Pancreas (tissue), 10 donors: ENCODE measurements at regions not wholly inside any gene's neighbourhood (a gene's known extent, or its start where the extent isn't known, plus 50 kb on each side); places are given as distances from the start of the nearest gene placed in this dataset.

ENCODE experiments used
- ATAC-seq, 4 donors: fragments of 200-7000 bp; cut with Tn5 transposase; one replicate each; pipeline versions ENCODE4 v1.8.0 to v1.9.1; 2020; ENCODE audit warnings: mild to moderate bottlenecking in 4 of 4, moderate library complexity in 4 of 4
- DNase-seq, 6 donors: peaks; one replicate each; pipeline ENCODE4 v3.0.0-alpha.2; 2020
- FAIRE-seq: peaks from 2 replicates; lab custom pipeline; 2012; peaks lifted over from hg19 to GRCh38; lab: Jason Lieb, UNC
- H3K27ac ChIP-seq, 4 donors: fragments of 200-600 bp; sonication (generic); 1 replicate in 3 of 4; 2 replicates in 1 of 4; pipeline versions ENCODE4 v1.5.0 to v1.8.0; 2020
- H3K27me3 ChIP-seq, 4 donors: fragments of 200-600 bp; one replicate each; pipeline ENCODE4 v1.8.0; 2021
- H3K36me3 ChIP-seq, 3 donors: fragments of 200-600 bp; sonication (generic) in 1 of 3; one replicate each; pipeline versions ENCODE4 v1.5.0 to v1.8.0; 2020 to 2021
- H3K4me1 ChIP-seq, 3 donors: fragments of 200-600 bp; one replicate each; pipeline ENCODE4 v1.8.0; 2021
- H3K4me3 ChIP-seq, 4 donors: fragments of 200-600 bp; sonication (generic) in 2 of 4; one replicate each; pipeline versions ENCODE4 v1.5.0 to v1.8.0; 2020 to 2021
- H3K9me3 ChIP-seq, 4 donors: fragments of 200-600 bp; one replicate each; pipeline ENCODE4 v1.8.0; 2021
- WGBS, 2 donors: extraction: QIAGEN DNeasy Blood & Tissue Kit; methylation state at CpG; one replicate each; pipeline ENCODE4 v1.1.7; 2013; 5-methylcytosine and 5-hydroxymethylcytosine counted together
- intact Hi-C, 3 donors: fragments of 100-400 bp; cut with DNase I; formaldehyde crosslinking; loops; one replicate each; pipeline versions ENCODE4 v1.11.1 to v1.14.2; 2022
- TF ChIP-seq, protein P1 (sequence below), 4 donors: fragments of 200-600 bp; sonication (generic) in 3 of 4; IDR thresholded peaks; one replicate each; pipeline versions ENCODE4 v1.5.0 to v1.8.0; 2021; ENCODE audit warnings: antibody characterized with exemption in 4 of 4
- donor health status: healthy with polysubstance abuse.
- donor health status: DM: no; HTN: no; CAD: no; lungs with moderate emphysema.
- donor health status: DM: no; HTN: no; CAD: no.
- donor health status: control.
- donor health status: control.
- donor health status: Bipolar disorder and iron deficiency.
- donor health status: DM: yes; HTN: yes; CAD: no.
- donor health status: DM: no; HTN: no; CAD: no.
- donor health status: DM: no; HTN: no; CAD: no.
- donor health status: DM: yes; HTN: yes; CAD: no.

- Histone ChIP-seq H3K36me3 (no peaks in the 10 kb centered on the region), H3K27ac (no peak overlapping the region), H3K4me1 (no peaks in the 10 kb centered on the region), H3K9me3 (no peaks in the 10 kb centered on the region), H3K4me3 (no peak overlapping the region), H3K27me3 (no peaks in the 10 kb centered on the region)
- 82 to 85% methylated on average over 22 of the region's 22 CpGs for WGBS, 2 donors
- intact Hi-C loops: no loop called here
- TF ChIP-seq, protein P1, sequence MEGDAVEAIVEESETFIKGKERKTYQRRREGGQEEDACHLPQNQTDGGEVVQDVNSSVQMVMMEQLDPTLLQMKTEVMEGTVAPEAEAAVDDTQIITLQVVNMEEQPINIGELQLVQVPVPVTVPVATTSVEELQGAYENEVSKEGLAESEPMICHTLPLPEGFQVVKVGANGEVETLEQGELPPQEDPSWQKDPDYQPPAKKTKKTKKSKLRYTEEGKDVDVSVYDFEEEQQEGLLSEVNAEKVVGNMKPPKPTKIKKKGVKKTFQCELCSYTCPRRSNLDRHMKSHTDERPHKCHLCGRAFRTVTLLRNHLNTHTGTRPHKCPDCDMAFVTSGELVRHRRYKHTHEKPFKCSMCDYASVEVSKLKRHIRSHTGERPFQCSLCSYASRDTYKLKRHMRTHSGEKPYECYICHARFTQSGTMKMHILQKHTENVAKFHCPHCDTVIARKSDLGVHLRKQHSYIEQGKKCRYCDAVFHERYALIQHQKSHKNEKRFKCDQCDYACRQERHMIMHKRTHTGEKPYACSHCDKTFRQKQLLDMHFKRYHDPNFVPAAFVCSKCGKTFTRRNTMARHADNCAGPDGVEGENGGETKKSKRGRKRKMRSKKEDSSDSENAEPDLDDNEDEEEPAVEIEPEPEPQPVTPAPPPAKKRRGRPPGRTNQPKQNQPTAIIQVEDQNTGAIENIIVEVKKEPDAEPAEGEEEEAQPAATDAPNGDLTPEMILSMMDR (IDR thresholded peaks at IDR 0.05): no peak
- FAIRE-seq: no peak
- no peak for ATAC-seq
- DNase-seq: no peak
Observed at GRCh38 chr2:11067221-11068078, 87.8 kb upstream of the SLC66A3 start.

DNA sequence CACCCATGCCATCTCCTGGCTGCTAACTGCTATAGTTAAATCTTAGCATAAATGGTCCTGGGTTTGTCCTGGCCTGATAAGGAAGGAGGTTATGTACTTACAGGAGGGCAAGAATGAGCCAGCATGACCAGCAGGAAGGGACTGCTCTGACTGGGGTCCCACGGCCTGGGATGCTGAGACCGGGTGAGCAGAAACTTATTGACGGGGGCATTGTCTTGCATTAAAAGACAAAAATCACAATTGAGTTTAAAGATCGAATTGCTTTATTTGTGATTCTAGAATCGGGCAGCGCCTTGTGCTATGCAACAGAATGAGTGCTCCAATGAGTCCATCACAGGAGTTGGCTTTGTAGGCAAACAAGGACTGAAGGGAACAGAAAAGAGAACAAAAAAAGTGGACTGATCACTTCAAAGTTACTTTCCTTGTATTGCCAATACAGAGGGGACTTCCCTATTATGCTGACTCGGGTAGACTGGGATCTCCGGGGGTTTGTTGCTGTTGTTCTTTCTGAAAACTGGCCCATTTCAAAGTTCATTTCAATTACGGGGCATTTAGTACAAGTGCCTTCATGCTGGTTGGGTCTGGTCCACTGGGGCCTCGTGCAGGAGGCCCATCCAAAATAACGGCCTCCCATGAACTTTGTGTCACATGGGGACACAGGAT lies 87.1 kb upstream of the SLC66A3 start:
- ATAC-seq (no peak), FAIRE-seq (no peak), DNase-seq (no peak)
- Histone ChIP-seq H3K4me1 (no peaks in the 10 kb centered on the region), H3K4me3 (no peak overlapping the region), H3K27me3 (no peaks in the 10 kb centered on the region), H3K27ac (no peak overlapping the region), H3K36me3 (no peaks in the 10 kb centered on the region), H3K9me3 (no peaks in the 10 kb centered on the region)
- TF ChIP-seq, protein P1 (IDR thresholded peaks at IDR 0.05): no peak
- intact Hi-C loops: no loop called here
- 89% methylated on average over 11 of the region's 11 CpGs for WGBS, 2 donors

DNA sequence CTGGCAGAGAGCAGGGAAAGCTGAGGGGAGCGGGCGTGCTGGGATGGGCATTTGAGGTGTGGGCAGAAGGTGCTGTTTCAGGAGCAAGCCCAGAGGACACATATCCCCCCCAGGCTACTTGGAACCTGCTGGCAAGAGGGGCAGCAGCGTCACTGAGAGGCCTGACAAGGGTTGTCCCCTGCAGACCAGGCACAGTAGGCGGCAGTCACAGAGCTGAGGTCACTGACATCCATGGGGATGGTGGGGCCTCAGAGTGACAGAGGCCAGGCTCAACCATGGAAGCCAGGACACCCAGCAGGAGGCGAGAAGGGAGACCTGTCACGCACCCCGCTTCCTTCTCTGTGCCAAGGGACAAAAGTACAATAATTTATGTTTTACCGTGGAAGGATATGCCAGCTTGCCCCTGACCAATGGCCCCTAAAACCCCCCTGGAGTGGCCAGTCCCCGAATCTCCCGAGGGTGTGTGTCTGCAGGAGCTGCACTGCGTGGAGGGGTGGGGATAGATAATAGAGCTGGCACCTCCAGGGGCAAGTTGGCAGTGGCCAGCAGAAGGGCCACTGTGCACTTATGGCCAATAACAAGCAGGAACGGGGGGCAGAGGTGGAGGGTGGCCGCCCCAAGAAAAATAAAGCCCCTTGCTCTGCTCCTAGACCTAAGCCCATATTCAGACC lies 86.3 kb upstream of the SLC66A3 start:
- FAIRE-seq: no peak
- Histone ChIP-seq H3K4me1 (no peaks in the 10 kb centered on the region), H3K27ac (no peak overlapping the region), H3K4me3 (no peak overlapping the region), H3K36me3 (no peaks in the 10 kb centered on the region), H3K9me3 (no peaks in the 10 kb centered on the region), H3K27me3 (no peaks in the 10 kb centered on the region)
- 91 to 95% methylated on average over 13 of the region's 13 CpGs for WGBS, 2 donors
- intact Hi-C loops: no loop called here
- TF ChIP-seq, protein P1 (IDR thresholded peaks at IDR 0.05): no peak
- no peak for DNase-seq
- ATAC-seq: no peak

- WGBS, 2 donors: 91 to 97% methylated on average over 10 of the region's 10 CpGs
- FAIRE-seq (no peak), ATAC-seq (no peak), DNase-seq (no peak)
- Histone ChIP-seq H3K27me3 (no peaks in the 10 kb centered on the region), H3K4me3 (no peak overlapping the region), H3K27ac (no peak overlapping the region), H3K4me1 (no peaks in the 10 kb centered on the region), H3K9me3 (no peaks in the 10 kb centered on the region), H3K36me3 (no peaks in the 10 kb centered on the region)
- intact Hi-C loops: no loop called here
- TF ChIP-seq, protein P1 (IDR thresholded peaks at IDR 0.05): no peak
Observed at GRCh38 chr2:11069566-11070185, 85.6 kb upstream of the SLC66A3 start.
